ENCODE measurements at regions not wholly inside any gene's neighbourhood (a gene's known extent, or its start where the extent isn't known, plus 50 kb on each side); places are given as distances from the start of the nearest gene placed in this dataset.

GRCh38 chr12:20245491-20245890, 122.8 kb upstream of the PDE3A start:
- no peak for TF ChIP-seq CTCF (IDR thresholded peaks at IDR 0.05)
- TF ChIP-seq PREB (CRISPR knock-in tag; IDR thresholded peaks at IDR 0.05; ENCODE audit: borderline replicate concordance): no peak
- TF ChIP-seq, protein P1, sequence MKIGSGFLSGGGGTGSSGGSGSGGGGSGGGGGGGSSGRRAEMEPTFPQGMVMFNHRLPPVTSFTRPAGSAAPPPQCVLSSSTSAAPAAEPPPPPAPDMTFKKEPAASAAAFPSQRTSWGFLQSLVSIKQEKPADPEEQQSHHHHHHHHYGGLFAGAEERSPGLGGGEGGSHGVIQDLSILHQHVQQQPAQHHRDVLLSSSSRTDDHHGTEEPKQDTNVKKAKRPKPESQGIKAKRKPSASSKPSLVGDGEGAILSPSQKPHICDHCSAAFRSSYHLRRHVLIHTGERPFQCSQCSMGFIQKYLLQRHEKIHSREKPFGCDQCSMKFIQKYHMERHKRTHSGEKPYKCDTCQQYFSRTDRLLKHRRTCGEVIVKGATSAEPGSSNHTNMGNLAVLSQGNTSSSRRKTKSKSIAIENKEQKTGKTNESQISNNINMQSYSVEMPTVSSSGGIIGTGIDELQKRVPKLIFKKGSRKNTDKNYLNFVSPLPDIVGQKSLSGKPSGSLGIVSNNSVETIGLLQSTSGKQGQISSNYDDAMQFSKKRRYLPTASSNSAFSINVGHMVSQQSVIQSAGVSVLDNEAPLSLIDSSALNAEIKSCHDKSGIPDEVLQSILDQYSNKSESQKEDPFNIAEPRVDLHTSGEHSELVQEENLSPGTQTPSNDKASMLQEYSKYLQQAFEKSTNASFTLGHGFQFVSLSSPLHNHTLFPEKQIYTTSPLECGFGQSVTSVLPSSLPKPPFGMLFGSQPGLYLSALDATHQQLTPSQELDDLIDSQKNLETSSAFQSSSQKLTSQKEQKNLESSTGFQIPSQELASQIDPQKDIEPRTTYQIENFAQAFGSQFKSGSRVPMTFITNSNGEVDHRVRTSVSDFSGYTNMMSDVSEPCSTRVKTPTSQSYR (CRISPR knock-in tag; IDR thresholded peaks at IDR 0.05): no peak
- no peak for TF ChIP-seq SP1 (CRISPR knock-in tag; conservative IDR thresholded peaks at IDR 0.05)
